HepG2 (cell line): ENCODE measurements at regions not wholly inside any gene's neighbourhood (a gene's known extent, or its start where the extent isn't known, plus 50 kb on each side); places are given as distances from the start of the nearest gene placed in this dataset.

Experiments used
- IKZF4 ChIP-seq: sonication (generic); formaldehyde crosslinking; IDR thresholded peaks from 2 replicates; pipeline ENCODE4 v1.5.1; 2020; ENCODE audit warnings: borderline replicate concordance, mild to moderate bottlenecking, low read depth, missing genetic modification reagents; ENCODE audit errors: not compliant biosample characterization
- SP2 ChIP-seq: sonication (generic); formaldehyde crosslinking; IDR thresholded peaks from 2 replicates; pipeline ENCODE4 v1.5.1; 2020; ENCODE audit warnings: mild to moderate bottlenecking, missing genetic modification reagents
- ZNF318 ChIP-seq: sonication (generic); formaldehyde crosslinking; IDR thresholded peaks from 2 replicates; pipeline ENCODE4 v1.4.0; 2020; ENCODE audit warnings: mild to moderate bottlenecking, missing genetic modification reagents
- ZNF724P ChIP-seq: sonication (generic); formaldehyde crosslinking; IDR thresholded peaks from 2 replicates; pipeline ENCODE4 v1.8.0; 2022; ENCODE audit warnings: missing genetic modification reagents, borderline replicate concordance
- TF ChIP-seq, protein P1 (sequence below): sonication (generic); formaldehyde crosslinking; IDR thresholded peaks from 2 replicates; pipeline ENCODE4 v1.8.1; 2023; ENCODE audit warnings: mild to moderate bottlenecking, moderate library complexity, missing genetic modification reagents

- no peak for TF ChIP-seq ZNF318 (CRISPR knock-in tag)
- TF ChIP-seq IKZF4 (CRISPR knock-in tag), result no peak
- no peak for TF ChIP-seq SP2 (CRISPR knock-in tag)
- no peak for TF ChIP-seq ZNF724P
- TF ChIP-seq, protein P1, sequence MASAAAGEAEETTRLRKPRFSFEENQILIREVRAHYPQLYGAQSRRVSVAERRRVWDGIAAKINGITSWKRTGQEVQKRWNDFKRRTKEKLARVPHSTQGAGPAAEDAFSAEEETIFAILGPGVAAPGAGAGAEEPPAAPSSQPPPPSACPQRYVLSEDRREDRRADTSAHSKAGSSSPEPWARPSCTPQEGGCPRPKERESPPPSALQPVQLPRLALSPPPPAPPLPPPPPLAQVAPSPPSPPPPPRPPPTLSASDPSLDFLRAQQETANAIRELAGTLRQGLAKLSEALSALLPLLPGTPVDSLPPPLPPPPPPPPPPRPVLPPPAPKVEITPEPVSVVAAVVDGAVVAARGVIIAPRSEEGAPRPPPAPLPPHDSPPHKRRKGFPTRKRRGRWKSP (CRISPR knock-in tag), result no peak
These were observed 81.8 kb upstream of the STARD13 start (continued) for GRCh38 chr13:33367171-33367895.
